ENCODE measurements at regions not wholly inside any gene's neighbourhood (a gene's known extent, or its start where the extent isn't known, plus 50 kb on each side); places are given as distances from the start of the nearest gene placed in this dataset.

- intact Hi-C loops (cut with micrococcal nuclease): no loop called here
- POLR2A ChIA-PET: no interaction called here
Measured at GRCh38 chr2:120814352-120814751, 78.7 kb downstream of the GLI2 start.

GRCh38 chr2:120815292-120815691 is 79.6 kb downstream of the GLI2 start:
- BruUV-seq (replicated peaks): no TSS peak
- Histone ChIP-seq H3K9me2 (ENCODE audit: insufficient read depth) (no peaks in the 10 kb centered on the region), H3K27ac (ENCODE audit: low read depth, low read length) (no peak overlapping the region), H3K4me3 (replicated peaks in 1 of 2; ENCODE audit: low read depth in 1 of 2, low read length in 2 of 2) (no peak overlapping the region), H3K27me3 (ENCODE audit: insufficient read depth, low read length) (no peaks in the 10 kb centered on the region), H2AFZ (ENCODE audit: low read depth, low read length, poor library complexity, severe bottlenecking) (no peak overlapping the region), H3K4me1 (ENCODE audit: control insufficient read depth in 1 of 2, insufficient read depth in 2 of 2, low read length in 2 of 2) (peaks cover 0 to 3% of the 10 kb centered on the region in 2 experiments; a peak in 1 of 4 replicates), H3K9me3 (ENCODE audit: control insufficient read depth in 1 of 2, insufficient read depth in 1 of 2, low read depth in 1 of 2, low read length in 2 of 2) (no peaks in the 10 kb centered on the region), H3K36me3 (ENCODE audit: control insufficient read depth in 1 of 2, insufficient read depth in 2 of 2, low read length in 2 of 2) (no peaks in the 10 kb centered on the region), H3K9ac (ENCODE audit: low read length) (no peak overlapping the region), H4K20me1 (ENCODE audit: insufficient read depth) (no peaks in the 10 kb centered on the region), H3K4me2 (ENCODE audit: low read length) (no peak overlapping the region), H3K79me2 (ENCODE audit: insufficient read depth, low read length) (no peaks in the 10 kb centered on the region)
- RAD21 ChIA-PET (ENCODE audit: low non-redundant PET in 1 of 2, low total read pairs in 2 of 2, uncharacterized antibody in 2 of 2, unreplicated experiment in 2 of 2): no interaction called here
- DNase-seq (ENCODE audit: low read depth, low spot score) (no peak), ATAC-seq (no peak)
- TF ChIP-seq JUND (IDR thresholded peaks at IDR 0.05) (no peak), CTCF (IDR thresholded peaks at IDR 0.05 in 2 of 3, conservative IDR thresholded peaks at IDR 0.05 in 1 of 3; ENCODE audit: borderline replicate concordance in 1 of 3, insufficient read depth in 1 of 3, low read depth in 2 of 3, low read length in 2 of 3) (no peak), EGR1 (IDR thresholded peaks at IDR 0.05; ENCODE audit: low read depth) (no peak), ATF3 (IDR thresholded peaks at IDR 0.05) (no peak), EZH2phosphoT487 (IDR thresholded peaks at IDR 0.05; ENCODE audit: borderline replicate concordance) (no peak), POLR2AphosphoS5 (IDR thresholded peaks at IDR 0.05; ENCODE audit: low read depth, low read length) (no peak), POLR2A (IDR thresholded peaks at IDR 0.05; ENCODE audit: borderline replicate concordance, extremely low read depth, insufficient read depth, insufficient read length) (no peak)
- CTCF ChIA-PET: no interaction called here
- POLR2A ChIA-PET: no interaction called here
- intact Hi-C loops (cut with micrococcal nuclease): no loop called here

More at GRCh38 chr2:120814352-120814751, 78.7 kb downstream of the GLI2 start:
- DNase-seq (ENCODE audit: low read depth, low spot score) (no peak), ATAC-seq (no peak)
- Histone ChIP-seq H2AFZ (ENCODE audit: low read depth, low read length, poor library complexity, severe bottlenecking) (no peak overlapping the region), H3K27ac (ENCODE audit: low read depth, low read length) (no peak overlapping the region), H3K4me2 (ENCODE audit: low read length) (no peak overlapping the region), H3K9ac (ENCODE audit: low read length) (no peak overlapping the region), H3K4me1 (ENCODE audit: control insufficient read depth in 1 of 2, insufficient read depth in 2 of 2, low read length in 2 of 2) (peaks cover 0 to 3% of the 10 kb centered on the region in 2 experiments; a peak in 1 of 4 replicates), H3K27me3 (ENCODE audit: insufficient read depth, low read length) (no peaks in the 10 kb centered on the region), H4K20me1 (ENCODE audit: insufficient read depth) (no peaks in the 10 kb centered on the region), H3K9me3 (ENCODE audit: control insufficient read depth in 1 of 2, insufficient read depth in 1 of 2, low read depth in 1 of 2, low read length in 2 of 2) (no peaks in the 10 kb centered on the region), H3K4me3 (replicated peaks in 1 of 2; ENCODE audit: low read depth in 1 of 2, low read length in 2 of 2) (no peak overlapping the region), H3K9me2 (ENCODE audit: insufficient read depth) (no peaks in the 10 kb centered on the region), H3K36me3 (ENCODE audit: control insufficient read depth in 1 of 2, insufficient read depth in 2 of 2, low read length in 2 of 2) (no peaks in the 10 kb centered on the region), H3K79me2 (ENCODE audit: insufficient read depth, low read length) (no peaks in the 10 kb centered on the region)
- TF ChIP-seq ZBTB33 (IDR thresholded peaks at IDR 0.05; ENCODE audit: extremely low read depth, insufficient replicate concordance, low read length) (no peak), ELF1 (IDR thresholded peaks at IDR 0.05; ENCODE audit: borderline replicate concordance, low read depth) (no peak), SIN3A (IDR thresholded peaks at IDR 0.05; ENCODE audit: low read depth) (no peak), TCF7L2 (IDR thresholded peaks at IDR 0.05; ENCODE audit: borderline replicate concordance, extremely low read depth, insufficient read depth, insufficient read length) (no peak), SP1 (IDR thresholded peaks at IDR 0.05; ENCODE audit: low read depth) (no peak)
- no TSS peak for BruUV-seq (replicated peaks)
- CTCF ChIA-PET: no interaction called here
- RAD21 ChIA-PET (ENCODE audit: low non-redundant PET in 1 of 2, low total read pairs in 2 of 2, uncharacterized antibody in 2 of 2, unreplicated experiment in 2 of 2): no interaction called here
